ENCODE measurements at regions not wholly inside any gene's neighbourhood (a gene's known extent, or its start where the extent isn't known, plus 50 kb on each side); places are given as distances from the start of the nearest gene placed in this dataset.

GRCh38 chr6:78353040-78353439, 514.3 kb upstream of the IRAK1BP1 start:
- POLR2A ChIA-PET: no interaction called here
- FAIRE-seq (no peak), ATAC-seq (no peak), DNase-seq (ENCODE audit: extremely low read depth in 1 of 4, low spot score in 3 of 4) (no peak)
- H3K9me3 ChIP-seq (replicated peaks; ENCODE audit: control insufficient read depth, insufficient read depth, low read depth, low read length): no peaks in the 10 kb centered on the region
- H3K27ac ChIP-seq (ENCODE audit: extremely low read depth, low read depth, low read length): no peak overlapping the region
- no peaks in the 10 kb centered on the region for H3K79me2 ChIP-seq (ENCODE audit: control insufficient read depth, insufficient read depth, low read length)
- H3K9me1 ChIP-seq (ENCODE audit: control insufficient read depth, insufficient read depth, low read length): no peaks in the 10 kb centered on the region
- no peak overlapping the region for H3K4me3 ChIP-seq
- in situ Hi-C loops (cut with MboI) (no loop called here), intact Hi-C loops (cut with micrococcal nuclease) (no loop called here)
- H2AFZ ChIP-seq (ENCODE audit: low read depth, low read length): no peak overlapping the region
- no TSS peak for BruUV-seq (replicated peaks)
- no peaks in the 10 kb centered on the region for H3K36me3 ChIP-seq (ENCODE audit: control insufficient read depth, insufficient read depth, low read length)
- H3K4me2 ChIP-seq (ENCODE audit: insufficient read depth, low read length): no peak overlapping the region
- CTCF ChIA-PET (ENCODE audit: low intra/inter-chr PET ratio): no interaction called here
- 0% methylated on average over 1 of the region's 1 CpG for WGBS (ENCODE audit: insufficient coverage, low coverage, missing lambda C conversion rate)
- no peak for TF ChIP-seq ZNF239 (CRISPR knock-in tag; IDR thresholded peaks at IDR 0.05)
- TF ChIP-seq MCM3 (IDR thresholded peaks at IDR 0.05): no peak
- no peak for TF ChIP-seq SMARCB1 (IDR thresholded peaks at IDR 0.05; ENCODE audit: insufficient read length, low read depth)
- no peak for TF ChIP-seq ERF (CRISPR knock-in tag; IDR thresholded peaks at IDR 0.05)
- TF ChIP-seq DNMT1 (IDR thresholded peaks at IDR 0.05): no peak
- TF ChIP-seq HDAC1 (IDR thresholded peaks at IDR 0.05): no peak
- TF ChIP-seq CAMTA2 (CRISPR knock-in tag; conservative IDR thresholded peaks at IDR 0.05): no peak
- no peak for TF ChIP-seq KHSRP (IDR thresholded peaks at IDR 0.05)
- TF ChIP-seq SRSF9 (IDR thresholded peaks at IDR 0.05; ENCODE audit: borderline replicate concordance, low read depth, low read length): no peak
- TF ChIP-seq KDM1A (IDR thresholded peaks at IDR 0.05): no peak
- no peak for TF ChIP-seq ZNF695 (CRISPR knock-in tag; IDR thresholded peaks at IDR 0.05)
- no peak for TF ChIP-seq ZNF175 (CRISPR knock-in tag; IDR thresholded peaks at IDR 0.05; ENCODE audit: low read depth)
- TF ChIP-seq SMAD4 (CRISPR knock-in tag; conservative IDR thresholded peaks at IDR 0.05): no peak
- no peak for TF ChIP-seq NCOA6 (IDR thresholded peaks at IDR 0.05)
- no peak for TF ChIP-seq SAFB (IDR thresholded peaks at IDR 0.05; ENCODE audit: borderline replicate concordance, low read depth, low read length)
- TF ChIP-seq CHD4 (IDR thresholded peaks at IDR 0.05; ENCODE audit: insufficient read depth, insufficient replicate concordance, low read depth, low read length, poor library complexity, severe bottlenecking): no peak
- no peak for TF ChIP-seq NFE2 (IDR thresholded peaks at IDR 0.05; ENCODE audit: low read depth)
- TF ChIP-seq POLR2AphosphoS2 (IDR thresholded peaks at IDR 0.05; ENCODE audit: low read length): no peak
- TF ChIP-seq ZBTB11 (CRISPR knock-in tag; IDR thresholded peaks at IDR 0.05): no peak
- no peak for TF ChIP-seq MYC (IDR thresholded peaks at IDR 0.05; ENCODE audit: low read depth, low read length)
- TF ChIP-seq MYC (CRISPR knock-in tag; IDR thresholded peaks at IDR 0.05; ENCODE audit: borderline replicate concordance, low read depth): no peak
- H3K4me1 ChIP-seq (replicated peaks in 1 of 2; ENCODE audit: control insufficient read depth in 2 of 2, insufficient read depth in 2 of 2, low read length in 2 of 2): no peaks in the 10 kb centered on the region
- no peaks in the 10 kb centered on the region for H3K27me3 ChIP-seq (ENCODE audit: control insufficient read depth in 2 of 2, insufficient read depth in 2 of 2, low read length in 2 of 2)
- H3K9ac ChIP-seq (ENCODE audit: insufficient read depth in 1 of 2, low read depth in 2 of 2, low read length in 2 of 2): no peak overlapping the region
- no peaks in the 10 kb centered on the region for H4K20me1 ChIP-seq (replicated peaks; ENCODE audit: control insufficient read depth, insufficient read depth, low read length)

Data from K562 (cell line).